ENCODE measurements at regions not wholly inside any gene's neighbourhood (a gene's known extent, or its start where the extent isn't known, plus 50 kb on each side); places are given as distances from the start of the nearest gene placed in this dataset.

DNA sequence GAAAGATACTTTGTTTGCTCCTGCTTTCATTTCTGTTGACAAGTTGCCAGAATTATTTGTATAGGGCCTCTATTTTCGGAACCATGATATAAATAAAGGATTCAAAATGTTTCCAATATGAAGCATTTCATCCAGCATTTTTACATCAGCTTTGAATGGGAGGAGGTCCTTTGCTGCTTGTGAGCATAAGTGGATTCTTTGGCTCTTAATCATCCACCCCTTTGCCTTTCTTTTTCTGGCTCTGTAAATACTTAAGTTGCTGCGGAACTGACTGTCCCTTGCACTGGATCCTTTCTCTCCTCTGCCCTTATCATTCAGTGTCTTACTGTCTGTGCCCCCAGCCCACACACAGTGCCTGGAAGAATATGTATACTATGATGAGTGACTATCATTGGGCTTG is 357.3 kb upstream of the RGS6 start:
- Histone ChIP-seq H3K18ac (ENCODE audit: insufficient read length, low read depth, low read length) (no peak overlapping the region), H2BK20ac (ENCODE audit: low read depth, low read length, poor library complexity, severe bottlenecking) (no peak overlapping the region), H4K5ac (ENCODE audit: insufficient read length, low read depth, low read length) (no peak overlapping the region), H3K4me1 (ENCODE audit: insufficient read depth, low read length) (peaks cover 6% of the 10 kb centered on the region), H4K20me1 (ENCODE audit: control insufficient read depth, insufficient read depth, insufficient read length) (no peaks in the 10 kb centered on the region), H3K27me3 (ENCODE audit: insufficient read depth, low read length) (no peaks in the 10 kb centered on the region), H3K56ac (ENCODE audit: insufficient read length, low read depth, low read length) (no peak overlapping the region), H3K9me3 (ENCODE audit: control insufficient read depth, low read depth, low read length) (no peaks in the 10 kb centered on the region), H3K14ac (ENCODE audit: insufficient read depth, low read length) (no peak overlapping the region), H2BK5ac (ENCODE audit: insufficient read length, low read length) (no peak overlapping the region), H3K23me2 (ENCODE audit: insufficient read length, low read depth, low read length, poor library complexity, severe bottlenecking) (no peaks in the 10 kb centered on the region), H2AFZ (ENCODE audit: low read length) (no peak overlapping the region), H2BK120ac (ENCODE audit: low read depth, low read length, poor library complexity, severe bottlenecking) (no peak overlapping the region), H3K27ac (ENCODE audit: insufficient read length, low read depth, low read length) (no peak overlapping the region), H4K91ac (ENCODE audit: insufficient read length, low read depth, low read length) (no peak overlapping the region), H2BK12ac (ENCODE audit: insufficient read length, low read depth, low read length) (no peak overlapping the region), H3K79me2 (ENCODE audit: insufficient read depth, low read length) (no peaks in the 10 kb centered on the region), H2BK15ac (ENCODE audit: low read depth, low read length) (no peak overlapping the region), H3K9ac (ENCODE audit: extremely low read depth, insufficient read length, low read length) (no peak overlapping the region), H3K79me1 (ENCODE audit: insufficient read depth, low read depth, low read length, poor library complexity, severe bottlenecking) (no peaks in the 10 kb centered on the region), H2AK5ac (ENCODE audit: insufficient read length, low read length) (no peak overlapping the region), H3T11ph (ENCODE audit: low read length) (no peak overlapping the region), H4K8ac (replicated peaks; ENCODE audit: insufficient read length, low read depth, low read length) (no peak overlapping the region), H3K23ac (ENCODE audit: insufficient read length, low read depth, low read length) (no peak overlapping the region), H3K4ac (ENCODE audit: low read depth, low read length) (no peak overlapping the region), H3K4me2 (ENCODE audit: insufficient read depth, insufficient read length, low read length) (no peak overlapping the region)
- TF ChIP-seq, protein P1, sequence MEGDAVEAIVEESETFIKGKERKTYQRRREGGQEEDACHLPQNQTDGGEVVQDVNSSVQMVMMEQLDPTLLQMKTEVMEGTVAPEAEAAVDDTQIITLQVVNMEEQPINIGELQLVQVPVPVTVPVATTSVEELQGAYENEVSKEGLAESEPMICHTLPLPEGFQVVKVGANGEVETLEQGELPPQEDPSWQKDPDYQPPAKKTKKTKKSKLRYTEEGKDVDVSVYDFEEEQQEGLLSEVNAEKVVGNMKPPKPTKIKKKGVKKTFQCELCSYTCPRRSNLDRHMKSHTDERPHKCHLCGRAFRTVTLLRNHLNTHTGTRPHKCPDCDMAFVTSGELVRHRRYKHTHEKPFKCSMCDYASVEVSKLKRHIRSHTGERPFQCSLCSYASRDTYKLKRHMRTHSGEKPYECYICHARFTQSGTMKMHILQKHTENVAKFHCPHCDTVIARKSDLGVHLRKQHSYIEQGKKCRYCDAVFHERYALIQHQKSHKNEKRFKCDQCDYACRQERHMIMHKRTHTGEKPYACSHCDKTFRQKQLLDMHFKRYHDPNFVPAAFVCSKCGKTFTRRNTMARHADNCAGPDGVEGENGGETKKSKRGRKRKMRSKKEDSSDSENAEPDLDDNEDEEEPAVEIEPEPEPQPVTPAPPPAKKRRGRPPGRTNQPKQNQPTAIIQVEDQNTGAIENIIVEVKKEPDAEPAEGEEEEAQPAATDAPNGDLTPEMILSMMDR (conservative IDR thresholded peaks at IDR 0.05), result no peak
- H3K4me1 Mint-ChIP-seq, result peaks cover 15 to 23% of the 10 kb centered on the region in 2 experiments
- H3K27ac Mint-ChIP-seq, result no peak overlapping the region; a peak in 2 of 7 replicates
- H3K4me3 Mint-ChIP-seq, result no peak overlapping the region
- no peaks in the 10 kb centered on the region for H3K9me3 Mint-ChIP-seq
- no peak for DNase-seq
- H3K36me3 Mint-ChIP-seq (ENCODE audit: insufficient read depth in 1 of 3, low read depth in 3 of 3), result no peaks in the 10 kb centered on the region
- no peaks in the 10 kb centered on the region for H3K27me3 Mint-ChIP-seq (ENCODE audit: low read depth)
- no CpG with 5 or more reads among the region's 2 CpGs for WGBS (ENCODE audit: extremely low coverage, insufficient read length, low lambda C conversion rate)
